ENCODE measurements at regions not wholly inside any gene's neighbourhood (a gene's known extent, or its start where the extent isn't known, plus 50 kb on each side); places are given as distances from the start of the nearest gene placed in this dataset.

DNA sequence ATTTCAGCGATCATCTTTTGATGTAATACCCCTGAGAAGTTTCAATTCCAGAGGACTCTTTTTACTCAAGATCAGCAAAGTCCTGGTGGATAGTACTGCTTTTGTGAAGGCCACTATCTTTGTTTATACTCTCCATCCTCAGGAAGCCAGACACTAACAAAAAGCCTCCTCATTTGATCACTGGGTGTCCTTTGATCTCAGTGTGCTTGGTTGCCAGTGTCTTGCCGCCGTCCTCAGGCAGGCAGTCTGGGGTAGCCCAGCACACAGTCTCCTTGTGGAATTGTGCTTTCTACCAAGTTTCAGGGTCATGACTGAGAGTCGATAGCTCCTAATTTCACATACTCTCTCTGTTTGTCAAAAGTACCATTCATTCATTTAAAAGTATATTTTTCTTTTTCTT is 762.2 kb downstream of the EFNB2 start:
- no peaks in the 10 kb centered on the region for H3K27me3 ChIP-seq (ENCODE audit: control insufficient read depth, insufficient read depth, low read length)
- FAIRE-seq (no peak), DNase-seq (ENCODE audit: low read depth) (no peak)
- TF ChIP-seq, protein P1, sequence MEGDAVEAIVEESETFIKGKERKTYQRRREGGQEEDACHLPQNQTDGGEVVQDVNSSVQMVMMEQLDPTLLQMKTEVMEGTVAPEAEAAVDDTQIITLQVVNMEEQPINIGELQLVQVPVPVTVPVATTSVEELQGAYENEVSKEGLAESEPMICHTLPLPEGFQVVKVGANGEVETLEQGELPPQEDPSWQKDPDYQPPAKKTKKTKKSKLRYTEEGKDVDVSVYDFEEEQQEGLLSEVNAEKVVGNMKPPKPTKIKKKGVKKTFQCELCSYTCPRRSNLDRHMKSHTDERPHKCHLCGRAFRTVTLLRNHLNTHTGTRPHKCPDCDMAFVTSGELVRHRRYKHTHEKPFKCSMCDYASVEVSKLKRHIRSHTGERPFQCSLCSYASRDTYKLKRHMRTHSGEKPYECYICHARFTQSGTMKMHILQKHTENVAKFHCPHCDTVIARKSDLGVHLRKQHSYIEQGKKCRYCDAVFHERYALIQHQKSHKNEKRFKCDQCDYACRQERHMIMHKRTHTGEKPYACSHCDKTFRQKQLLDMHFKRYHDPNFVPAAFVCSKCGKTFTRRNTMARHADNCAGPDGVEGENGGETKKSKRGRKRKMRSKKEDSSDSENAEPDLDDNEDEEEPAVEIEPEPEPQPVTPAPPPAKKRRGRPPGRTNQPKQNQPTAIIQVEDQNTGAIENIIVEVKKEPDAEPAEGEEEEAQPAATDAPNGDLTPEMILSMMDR (IDR thresholded peaks at IDR 0.05; ENCODE audit: insufficient read depth, low read length, severe bottlenecking), result no peak
- H3K4me3 ChIP-seq (ENCODE audit: low read depth, low read length), result no peak overlapping the region
- no peaks in the 10 kb centered on the region for H3K36me3 ChIP-seq (ENCODE audit: control insufficient read depth, insufficient read depth, low read length)

DNA sequence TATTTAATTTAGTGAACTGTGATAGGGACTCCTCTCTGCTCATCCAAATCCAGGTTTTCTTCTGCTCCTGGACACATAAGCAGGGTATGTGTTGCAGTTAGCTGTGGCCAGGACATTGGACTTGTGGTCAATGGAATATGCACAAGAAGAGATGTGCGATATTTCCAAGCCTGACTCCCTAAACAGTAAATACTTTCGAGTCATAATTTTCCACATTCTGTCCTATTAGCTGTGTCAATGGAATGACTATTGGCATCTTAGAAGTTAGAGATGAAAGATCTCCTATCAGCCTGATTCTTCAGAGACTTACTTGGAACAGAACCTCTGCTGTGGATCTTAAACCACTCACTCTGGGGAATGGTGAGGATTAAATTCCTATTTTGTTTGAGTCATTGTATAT is 771.0 kb downstream of the EFNB2 start:
- no peaks in the 10 kb centered on the region for H3K36me3 ChIP-seq (ENCODE audit: control insufficient read depth, insufficient read depth, low read length)
- no peaks in the 10 kb centered on the region for H3K27me3 ChIP-seq (ENCODE audit: control insufficient read depth, insufficient read depth, low read length)
- no peak for FAIRE-seq
- no peak for DNase-seq (ENCODE audit: low read depth)
- H3K4me3 ChIP-seq (ENCODE audit: low read depth, low read length), result no peak overlapping the region
- TF ChIP-seq, protein P1 (IDR thresholded peaks at IDR 0.05; ENCODE audit: insufficient read depth, low read length, severe bottlenecking), result no peak

DNA sequence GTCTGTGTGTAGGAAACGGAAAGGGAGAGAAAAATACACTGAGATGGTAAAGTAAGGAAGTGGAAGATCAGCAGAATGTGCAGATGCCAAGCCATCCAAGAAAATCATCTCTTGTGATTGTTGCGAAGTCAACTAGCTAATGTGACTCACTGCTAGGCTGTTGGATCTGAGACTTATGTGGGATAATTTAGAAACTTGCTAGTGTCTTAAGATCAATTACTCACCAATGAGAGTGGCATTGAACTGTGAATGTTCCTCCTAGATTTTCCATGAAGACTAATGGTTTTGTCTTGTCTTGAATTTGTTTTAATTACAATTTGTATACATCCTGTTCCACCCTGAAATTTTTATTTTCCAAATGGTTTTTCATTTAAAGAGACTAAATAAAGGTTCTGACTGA is 771.6 kb downstream of the EFNB2 start:
- TF ChIP-seq, protein P1 (IDR thresholded peaks at IDR 0.05; ENCODE audit: insufficient read depth, low read length, severe bottlenecking), result no peak
- Histone ChIP-seq H3K36me3 (ENCODE audit: control insufficient read depth, insufficient read depth, low read length) (no peaks in the 10 kb centered on the region), H3K27me3 (ENCODE audit: control insufficient read depth, insufficient read depth, low read length) (no peaks in the 10 kb centered on the region), H3K4me3 (ENCODE audit: low read depth, low read length) (no peak overlapping the region)
- FAIRE-seq (no peak), DNase-seq (ENCODE audit: low read depth) (peak; percentile 53)

DNA sequence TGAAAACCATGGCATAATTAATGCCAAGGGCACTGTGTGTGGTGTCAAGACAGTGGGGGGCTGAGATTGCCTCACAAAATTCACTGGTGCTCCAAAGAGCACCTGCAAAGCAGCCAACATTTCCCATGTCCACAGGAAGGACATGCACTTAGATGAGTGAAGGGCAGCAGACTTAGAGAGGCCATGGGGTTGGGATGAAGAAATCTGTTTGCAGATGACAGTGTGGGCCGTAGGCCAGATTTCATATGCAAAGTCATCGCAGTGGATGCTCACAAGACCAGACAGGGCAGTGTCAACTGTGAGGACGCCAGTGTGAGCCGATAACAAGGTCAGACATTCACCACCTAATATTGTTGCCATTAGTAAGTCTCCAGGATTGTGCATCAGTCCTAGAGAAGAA is 773.4 kb downstream of the EFNB2 start:
- DNase-seq (ENCODE audit: low read depth) (no peak), FAIRE-seq (no peak)
- TF ChIP-seq, protein P1 (IDR thresholded peaks at IDR 0.05; ENCODE audit: insufficient read depth, low read length, severe bottlenecking), result no peak
- no peaks in the 10 kb centered on the region for H3K36me3 ChIP-seq (ENCODE audit: control insufficient read depth, insufficient read depth, low read length)
- no peak overlapping the region for H3K4me3 ChIP-seq (ENCODE audit: low read depth, low read length)
- H3K27me3 ChIP-seq (ENCODE audit: control insufficient read depth, insufficient read depth, low read length), result no peaks in the 10 kb centered on the region

DNA sequence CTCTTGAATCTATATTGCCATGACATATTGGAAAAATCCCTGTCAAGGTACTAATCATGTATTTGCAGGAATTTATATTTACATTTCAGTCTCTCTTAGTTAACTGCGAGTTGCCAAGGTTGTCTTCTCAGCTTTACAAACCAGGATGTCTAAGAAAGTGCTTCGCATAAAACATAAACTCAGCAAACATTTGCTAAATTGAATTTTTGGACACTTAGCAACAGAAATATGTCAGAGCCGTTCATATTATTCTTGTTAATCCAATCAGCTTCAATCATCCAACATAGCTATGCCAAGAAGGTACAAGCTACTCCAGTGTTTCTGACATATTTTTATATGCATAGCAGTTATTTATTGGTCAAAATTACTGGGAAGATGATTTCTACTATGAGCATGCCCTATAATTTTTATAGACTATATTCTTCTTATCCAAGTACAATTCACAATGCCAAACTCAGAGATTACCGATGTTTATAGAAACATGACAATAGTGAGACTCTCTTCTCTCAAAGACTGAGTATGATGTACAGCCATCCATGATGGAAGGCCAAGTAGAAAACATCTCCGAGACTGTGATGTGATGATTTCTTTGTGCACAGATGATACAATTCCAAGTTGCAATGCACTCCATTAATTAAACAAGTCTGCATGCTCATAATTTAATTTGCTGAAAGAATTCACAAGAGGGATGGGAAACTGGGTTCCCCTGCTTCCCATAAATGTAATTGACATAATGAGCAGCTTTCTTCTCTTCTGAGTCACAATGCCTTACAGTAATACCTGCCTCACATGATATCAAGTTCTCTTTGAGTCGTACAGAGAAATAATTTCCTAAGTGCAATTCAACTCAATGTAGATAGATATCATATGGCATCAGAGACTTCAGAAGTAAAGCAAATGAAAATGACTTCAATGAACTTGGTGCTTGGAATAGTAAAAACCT is 776.3 kb downstream of the EFNB2 start:
- TF ChIP-seq, protein P1 (IDR thresholded peaks at IDR 0.05; ENCODE audit: insufficient read depth, low read length, severe bottlenecking), result no peak
- FAIRE-seq (no peak), DNase-seq (ENCODE audit: low read depth) (peak; percentile 21)

More for the DNA sequence above, 776.3 kb downstream of the EFNB2 start:
- H3K4me3 ChIP-seq (ENCODE audit: low read depth, low read length), result no peak overlapping the region
- no peaks in the 10 kb centered on the region for H3K27me3 ChIP-seq (ENCODE audit: control insufficient read depth, insufficient read depth, low read length)
- H3K36me3 ChIP-seq (ENCODE audit: control insufficient read depth, insufficient read depth, low read length), result no peaks in the 10 kb centered on the region
